OCI-LY3 (cell line): ENCODE measurements at regions not wholly inside any gene's neighbourhood (a gene's known extent, or its start where the extent isn't known, plus 50 kb on each side); places are given as distances from the start of the nearest gene placed in this dataset.

Experiments
- CTCF ChIP-seq: fragments of 200-600, 300-600 bp; sonication (generic); IDR thresholded peaks from 2 replicates; pipeline ENCODE4 v1.5.1; 2014; ENCODE audit warnings: antibody characterized with exemption, low read length, low read depth
- EZH2phosphoT487 ChIP-seq: fragments of 200-600 bp; shearing (Covaris generic); IDR thresholded peaks from 2 replicates; pipeline ENCODE4 v1.6.1; 2018; ENCODE audit warnings: antibody characterized with exemption, mixed run types, low read depth

DNA sequence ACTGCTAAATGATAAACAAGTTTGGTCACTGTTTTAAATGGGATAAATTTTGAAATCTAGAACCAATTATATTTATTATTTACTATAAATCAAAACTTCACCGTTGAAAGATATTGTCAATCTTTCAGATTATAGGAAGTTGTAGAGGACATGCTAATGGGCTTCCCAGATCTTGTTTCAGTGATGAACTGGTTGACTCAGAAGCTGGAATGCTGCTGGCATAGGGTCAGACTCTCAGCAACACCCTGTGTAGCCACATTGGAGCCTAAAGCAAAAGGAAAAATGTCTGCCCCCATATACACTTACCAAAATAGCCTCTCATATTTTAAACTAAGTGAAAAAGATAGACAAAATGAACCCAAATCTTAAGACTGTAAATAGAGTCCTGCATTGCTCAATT, 916.9 kb upstream of the SOX9 start:
- no peak for TF ChIP-seq CTCF
- no peak for TF ChIP-seq EZH2phosphoT487
